Activated CD4-positive, alpha-beta T cell treated with anti-CD3 and anti-CD28 coated beads for 1 hour (primary cell): ENCODE measurements at regions not wholly inside any gene's neighbourhood (a gene's known extent, or its start where the extent isn't known, plus 50 kb on each side); places are given as distances from the start of the nearest gene placed in this dataset.

Experiments used
- DNase-seq: peaks from one replicate; pipeline ENCODE4 v3.0.0-alpha.2; 2020

GRCh38 chr2:120618830-120619229 lies 116.8 kb upstream of the GLI2 start:
- DNase-seq = no peak

DNA sequence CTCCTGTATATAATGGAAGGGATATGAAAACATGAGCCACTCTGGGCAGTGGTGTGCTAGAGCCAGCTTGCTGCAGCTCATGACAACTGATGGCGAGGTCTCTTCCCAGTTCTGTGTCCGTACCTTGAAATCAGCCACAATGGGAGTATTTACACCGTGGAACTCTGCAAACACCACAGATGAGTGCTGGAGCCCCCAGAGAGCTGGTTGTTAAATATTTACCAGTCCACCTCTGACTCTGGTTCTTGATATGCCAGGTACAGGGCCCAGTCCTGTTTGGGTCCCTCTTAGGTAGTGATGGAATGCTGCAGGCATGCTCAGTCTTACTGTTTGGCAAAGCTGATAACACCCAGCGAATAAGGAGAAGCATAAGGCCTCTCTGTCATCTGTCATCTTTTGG lies 116.1 kb upstream of the GLI2 start:
- DNase-seq = no peak

GRCh38 chr2:120620025-120620793 lies 115.5 kb upstream of the GLI2 start:
- DNase-seq = no peak

DNA sequence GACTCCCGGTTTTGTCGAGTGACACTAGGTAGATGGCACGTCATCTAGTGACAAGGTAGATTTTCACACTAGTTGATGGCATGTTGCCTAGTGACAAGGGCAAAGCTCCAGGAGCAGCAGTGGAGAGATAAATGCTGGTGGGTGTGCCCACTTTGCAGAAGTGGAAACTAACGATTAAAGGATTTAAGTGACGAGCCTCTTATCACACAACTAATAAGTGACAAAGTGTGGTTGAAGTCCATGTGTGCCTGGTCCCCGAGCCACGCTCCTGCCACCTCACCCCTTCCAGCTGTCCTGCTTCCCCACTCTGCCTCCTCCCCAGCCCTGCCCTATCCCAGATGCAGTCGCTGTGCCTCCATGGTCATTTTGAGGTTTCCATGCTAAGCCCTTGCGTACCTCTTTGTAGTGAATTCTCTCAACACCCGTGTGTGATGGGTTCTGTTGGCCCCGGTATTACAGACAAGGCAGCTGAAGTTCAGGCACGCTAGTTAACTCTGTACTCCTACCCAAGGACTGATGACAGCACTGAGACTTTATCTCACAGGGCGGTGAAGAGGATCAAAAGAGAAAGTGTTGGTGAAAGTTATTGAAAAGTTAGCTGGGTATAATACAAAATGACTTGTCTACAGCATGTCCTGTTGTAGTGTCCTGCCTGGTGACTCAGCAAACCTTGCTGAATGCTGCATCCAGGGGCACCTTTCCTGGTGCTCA lies 113.4 kb upstream of the GLI2 start:
- DNase-seq = no peak

- no peak for DNase-seq
Measured at GRCh38 chr2:120622886-120623753, 112.5 kb upstream of the GLI2 start.

GRCh38 chr2:120624061-120624737 lies 111.5 kb upstream of the GLI2 start:
- DNase-seq = no peak

DNA sequence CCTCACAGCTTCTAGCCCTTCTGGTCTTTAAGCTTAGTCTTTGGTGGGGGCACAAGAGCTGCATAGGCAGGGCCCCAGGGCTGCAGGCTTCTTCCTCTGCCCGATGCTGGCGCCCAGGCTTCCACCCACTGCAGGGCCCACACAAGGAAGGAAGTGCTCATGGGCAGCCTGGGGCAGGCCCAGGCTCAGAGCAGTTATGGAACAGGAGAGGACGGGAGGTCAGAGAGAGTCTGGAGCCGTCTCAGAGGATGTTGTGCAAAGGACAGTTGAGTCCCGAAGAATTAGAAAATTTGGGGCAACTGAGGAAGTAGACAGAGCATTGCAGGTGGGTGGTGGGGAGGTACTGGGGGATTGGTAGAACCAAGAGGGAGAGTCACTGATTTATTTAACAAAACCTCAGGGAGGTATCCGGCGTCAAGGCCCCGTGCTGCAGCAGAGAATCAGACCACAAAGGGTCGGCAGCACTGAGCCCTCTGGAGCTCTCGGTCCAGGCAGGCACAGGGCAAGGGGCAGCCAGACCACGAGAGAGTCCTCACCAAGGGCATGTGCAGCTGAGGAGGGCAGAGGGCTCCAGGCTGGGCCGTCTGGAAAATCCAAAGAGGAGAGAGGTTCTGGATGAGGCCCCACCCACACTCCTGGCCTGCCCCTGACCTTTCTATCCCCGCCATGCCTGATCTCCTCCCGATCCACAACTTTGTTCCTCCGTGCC lies 110.8 kb upstream of the GLI2 start:
- no peak for DNase-seq

DNA sequence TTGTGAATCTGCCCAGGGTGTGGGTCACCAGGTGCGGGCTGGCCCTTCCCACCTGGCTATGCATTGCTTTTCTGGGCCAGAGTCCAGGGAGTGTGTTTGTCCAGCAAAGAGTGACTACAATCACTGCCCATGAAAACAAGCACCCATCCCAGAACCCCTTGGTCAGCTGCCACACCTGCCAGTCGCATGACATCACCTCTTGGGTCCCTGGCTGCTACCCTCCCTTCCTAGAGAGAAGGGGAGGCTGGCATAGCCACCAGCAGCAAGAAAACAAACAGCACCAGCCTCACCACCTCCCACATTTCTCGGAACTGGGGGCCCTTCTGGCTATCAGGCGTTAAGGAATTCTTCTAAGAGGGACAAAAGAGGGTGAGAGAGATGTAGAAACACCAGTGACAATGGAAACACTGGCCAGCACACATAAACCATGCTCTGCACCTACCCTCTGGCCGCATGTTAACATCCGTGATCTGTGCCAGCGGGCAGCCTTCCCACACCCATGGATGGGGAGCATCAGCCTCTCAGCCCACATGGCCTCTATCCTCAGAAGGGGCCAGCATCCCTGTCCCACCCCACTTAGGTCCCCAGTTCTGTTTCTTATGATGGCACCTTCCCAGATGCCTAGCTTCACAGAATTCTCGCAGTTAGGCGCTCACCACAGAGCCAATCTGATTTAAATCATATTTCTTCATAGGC lies 109.7 kb upstream of the GLI2 start:
- no peak for DNase-seq

- no peak for DNase-seq
Measured at GRCh38 chr2:120626566-120626965, 109.1 kb upstream of the GLI2 start.

GRCh38 chr2:120628248-120628647 lies 107.4 kb upstream of the GLI2 start:
- DNase-seq = no peak

DNA sequence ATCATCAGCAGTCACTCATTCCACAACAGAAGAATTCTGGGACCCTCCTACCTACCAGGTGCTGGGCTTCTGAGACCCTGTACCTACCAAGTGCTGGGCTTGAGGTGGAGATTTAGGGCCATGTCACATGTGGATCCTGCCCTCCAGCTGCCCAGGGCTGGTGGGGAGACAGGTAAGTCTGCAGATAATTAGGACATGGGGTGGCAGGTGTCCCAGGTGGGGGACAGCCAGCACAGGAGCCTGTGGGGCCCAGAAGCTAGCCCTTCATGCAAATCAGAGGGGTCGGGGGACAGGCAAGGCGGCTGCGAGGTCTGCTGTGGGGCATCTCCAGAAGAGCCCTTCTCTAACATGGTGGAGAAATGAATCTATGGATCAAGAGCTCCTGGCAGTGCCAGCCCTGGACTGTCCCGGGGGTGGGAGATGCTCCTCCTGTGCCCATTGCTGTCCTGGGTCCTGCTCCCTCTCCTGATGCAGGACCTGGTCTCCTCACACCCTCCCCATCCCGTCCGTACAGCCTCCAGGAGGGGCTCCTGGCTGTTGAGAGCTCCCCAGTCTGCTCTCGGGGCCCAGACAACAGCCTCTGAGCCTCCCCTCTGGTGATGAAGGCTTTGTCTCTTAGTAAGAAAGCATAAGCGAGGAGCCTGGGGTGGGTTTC lies 106.3 kb upstream of the GLI2 start:
- DNase-seq = no peak

DNA sequence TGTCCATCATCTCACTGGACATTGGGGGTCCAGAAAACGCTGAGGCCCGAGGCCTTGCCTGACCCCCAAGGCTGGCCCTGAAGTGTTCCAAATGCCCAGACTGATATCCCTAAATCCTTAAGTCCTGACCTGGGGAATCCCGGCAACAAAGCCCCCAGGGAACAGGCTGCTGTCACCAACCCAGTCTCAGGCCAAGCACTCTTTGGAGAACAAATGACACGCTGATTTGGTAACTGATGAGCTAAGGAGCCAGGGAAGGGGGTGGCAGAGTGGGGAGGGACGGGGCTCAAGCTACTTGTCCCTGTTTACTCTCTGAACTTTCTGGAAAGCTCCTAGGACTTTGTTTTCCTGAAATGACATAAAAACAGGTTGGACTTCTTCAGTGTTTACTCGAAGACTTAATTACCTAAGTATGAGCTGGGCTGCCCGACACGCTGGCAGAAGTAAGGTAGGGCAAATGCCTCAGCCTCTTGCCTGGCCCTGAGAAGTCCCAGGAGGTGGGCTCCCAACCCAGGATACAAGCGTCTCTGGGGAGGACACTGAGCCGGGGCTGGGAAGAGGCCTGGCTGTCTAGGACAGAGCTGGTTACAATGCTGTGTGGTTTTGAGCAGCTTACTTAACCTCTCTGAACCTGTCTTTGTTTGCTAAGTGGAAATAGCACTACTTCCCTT lies 105.5 kb upstream of the GLI2 start:
- no peak for DNase-seq

DNA sequence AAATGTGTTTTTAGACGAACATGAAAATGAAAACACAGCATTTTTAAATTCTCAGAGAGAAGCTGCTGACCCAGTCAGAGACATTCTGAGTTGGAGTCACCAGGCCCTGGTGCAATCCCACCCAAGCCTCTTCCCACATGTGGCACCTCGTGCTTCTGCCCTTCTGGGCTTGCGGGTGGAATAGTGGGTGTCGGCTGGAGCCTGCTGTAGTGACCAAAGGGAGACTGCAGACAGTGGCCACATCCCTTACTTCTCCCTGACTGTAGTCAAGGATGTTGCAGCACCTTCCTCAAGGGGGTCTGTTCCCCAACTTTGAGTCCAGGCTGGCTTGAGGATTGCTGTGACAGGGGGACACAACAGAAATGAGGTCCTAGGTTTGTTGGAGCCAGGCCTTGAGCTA lies 104.4 kb upstream of the GLI2 start:
- DNase-seq = no peak

- DNase-seq = no peak
Measured at GRCh38 chr2:120631724-120632123, 103.9 kb upstream of the GLI2 start.

DNA sequence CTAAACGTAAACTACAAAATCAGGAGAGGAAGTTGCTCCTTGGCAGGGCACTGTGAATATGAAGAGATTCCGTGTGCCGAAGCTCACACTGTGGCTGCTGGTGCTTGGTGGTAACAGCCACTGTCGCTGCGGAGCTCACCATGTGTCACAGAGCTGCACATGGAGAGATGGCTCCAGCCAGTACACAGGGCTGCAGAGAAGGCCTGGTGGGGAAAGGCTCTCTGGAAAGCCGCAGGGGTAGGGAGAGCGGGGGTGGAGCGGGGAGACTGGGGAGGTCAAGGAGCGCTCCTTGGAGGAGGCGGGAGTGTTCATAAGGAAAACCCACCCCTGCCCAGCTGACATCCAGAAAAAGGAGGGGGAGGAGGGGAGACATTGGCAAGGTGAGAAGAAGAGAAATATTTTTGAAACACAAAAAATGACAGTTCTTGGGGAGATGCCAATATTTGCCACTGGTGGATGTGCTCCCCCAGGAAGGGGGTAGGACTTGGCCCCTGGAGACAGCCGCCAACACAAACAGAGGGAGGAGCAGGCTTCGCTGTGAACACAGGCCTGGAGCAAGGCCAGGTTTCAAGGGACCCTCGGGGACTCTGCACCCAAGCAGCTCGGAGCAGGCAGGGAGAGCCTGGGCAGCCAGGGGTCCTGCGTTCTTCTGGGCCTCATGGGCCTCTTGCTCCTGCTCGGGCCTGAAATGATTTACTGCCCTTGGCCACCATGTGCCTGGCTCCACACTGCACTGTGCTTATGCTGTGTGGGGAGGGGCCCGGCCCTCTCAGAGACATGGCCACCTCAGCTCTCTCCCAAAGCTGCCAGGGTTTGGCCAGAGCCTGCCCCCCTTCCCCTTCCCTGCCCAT lies 102.6 kb upstream of the GLI2 start:
- no peak for DNase-seq

GRCh38 chr2:120634533-120634932 lies 101.1 kb upstream of the GLI2 start:
- no peak for DNase-seq

- DNase-seq = no peak
Measured at GRCh38 chr2:120635146-120635545, 100.5 kb upstream of the GLI2 start.

- DNase-seq = no peak
Measured at GRCh38 chr2:120637847-120638246, 97.8 kb upstream of the GLI2 start.

- DNase-seq = no peak
Measured at GRCh38 chr2:120638450-120638849, 97.2 kb upstream of the GLI2 start.

- no peak for DNase-seq
Measured at GRCh38 chr2:120641366-120641771, 94.3 kb upstream of the GLI2 start.
